ENCODE measurements at regions not wholly inside any gene's neighbourhood (a gene's known extent, or its start where the extent isn't known, plus 50 kb on each side); places are given as distances from the start of the nearest gene placed in this dataset.

- H3K4me3 ChIP-seq (ENCODE audit: low read depth, low read length), result no peak overlapping the region
- TF ChIP-seq CTCF (IDR thresholded peaks at IDR 0.05; ENCODE audit: borderline replicate concordance, insufficient read depth, low read depth, low read length), result no peak
Observed at GRCh38 chr18:5052491-5052890, 144.6 kb downstream of the AKAIN1 start.

GRCh38 chr18:5051207-5051606 is 145.8 kb downstream of the AKAIN1 start:
- TF ChIP-seq CTCF (IDR thresholded peaks at IDR 0.05; ENCODE audit: borderline replicate concordance, insufficient read depth, low read depth, low read length), result no peak

GRCh38 chr18:5049124-5049523 is 147.9 kb downstream of the AKAIN1 start:
- no peak for TF ChIP-seq CTCF (IDR thresholded peaks at IDR 0.05; ENCODE audit: borderline replicate concordance, insufficient read depth, low read depth, low read length)
- H3K4me3 ChIP-seq (ENCODE audit: low read depth, low read length), result no peak overlapping the region

More at GRCh38 chr18:5051207-5051606, 145.8 kb downstream of the AKAIN1 start:
- no peak overlapping the region for H3K4me3 ChIP-seq (ENCODE audit: low read depth, low read length)

DNA sequence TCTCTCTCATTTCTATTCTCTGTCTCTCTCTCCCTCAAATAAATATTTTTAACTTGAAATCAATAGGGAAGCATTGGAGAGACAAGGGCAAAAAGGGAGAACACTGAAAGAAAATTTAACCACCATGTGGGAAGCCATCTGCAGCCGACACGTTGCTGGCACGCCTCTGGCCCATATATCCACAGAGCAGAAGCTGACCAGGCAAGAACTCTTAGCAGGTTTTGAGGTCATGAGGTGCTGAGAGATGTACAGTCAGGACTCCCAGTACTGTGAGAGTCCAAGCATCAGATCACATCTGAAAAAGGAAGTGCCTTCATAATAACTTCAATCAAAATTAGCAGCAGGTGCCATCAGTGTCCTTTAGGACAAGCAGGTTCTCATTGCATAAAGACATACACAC is 156.6 kb downstream of the AKAIN1 start:
- no peak overlapping the region for H3K4me3 ChIP-seq (ENCODE audit: low read depth, low read length)
- no peak for TF ChIP-seq CTCF (IDR thresholded peaks at IDR 0.05; ENCODE audit: borderline replicate concordance, insufficient read depth, low read depth, low read length)

DNA sequence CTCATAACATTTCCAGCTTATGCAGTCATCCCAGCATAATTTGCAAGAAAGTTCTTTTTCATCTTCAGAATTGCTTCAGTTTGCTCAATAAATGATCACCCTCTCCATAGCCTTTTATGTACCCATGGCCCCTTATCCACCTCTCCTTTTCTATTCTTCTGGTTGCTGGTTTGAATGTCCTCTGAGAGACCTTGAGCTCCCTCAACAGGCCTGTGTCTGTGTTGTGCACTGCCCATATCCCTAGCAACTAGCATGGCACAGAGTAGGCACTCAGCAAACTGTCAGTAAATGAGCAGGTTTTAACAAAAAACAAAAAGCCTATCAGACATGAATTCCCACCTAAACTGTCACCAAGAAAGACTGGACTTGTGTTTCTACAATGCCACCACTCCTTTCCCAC is 160.5 kb downstream of the AKAIN1 start:
- no peak overlapping the region for H3K4me3 ChIP-seq (ENCODE audit: low read depth, low read length)
- TF ChIP-seq CTCF (IDR thresholded peaks at IDR 0.05; ENCODE audit: borderline replicate concordance, insufficient read depth, low read depth, low read length), result no peak

GRCh38 chr18:5031216-5031615 is 165.8 kb downstream of the AKAIN1 start:
- no peak for TF ChIP-seq CTCF (IDR thresholded peaks at IDR 0.05; ENCODE audit: borderline replicate concordance, insufficient read depth, low read depth, low read length)
- H3K4me3 ChIP-seq (ENCODE audit: low read depth, low read length), result no peak overlapping the region

DNA sequence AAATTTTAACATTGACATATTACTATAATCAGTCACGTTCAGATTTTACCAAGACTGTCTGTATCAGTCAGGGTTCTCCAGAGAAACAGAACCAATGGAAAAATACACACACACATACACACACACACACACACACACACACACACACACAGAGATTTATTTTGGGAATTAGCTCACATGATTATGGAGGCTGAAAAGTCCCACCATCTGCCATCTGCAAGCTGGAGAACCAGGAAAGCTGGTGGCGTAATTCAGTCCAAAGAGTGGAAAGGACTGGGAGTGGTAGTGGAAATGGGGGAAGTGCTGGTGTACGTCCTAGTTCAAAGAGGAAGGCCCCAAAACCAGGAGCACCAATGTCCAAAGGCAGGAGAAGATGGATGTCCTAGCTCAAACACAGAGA is 166.4 kb downstream of the AKAIN1 start:
- TF ChIP-seq CTCF (IDR thresholded peaks at IDR 0.05; ENCODE audit: borderline replicate concordance, insufficient read depth, low read depth, low read length), result no peak
- no peak overlapping the region for H3K4me3 ChIP-seq (ENCODE audit: low read depth, low read length)

Data from GM12875 (cell line).